GM21367 (cell line): ENCODE measurements at regions not wholly inside any gene's neighbourhood (a gene's known extent, or its start where the extent isn't known, plus 50 kb on each side); places are given as distances from the start of the nearest gene placed in this dataset.

Experiments
- ATAC-seq: cut with Tn5 transposase; IDR thresholded peaks from one replicate; pipeline ENCODE4 v1.9.1; 2021; ENCODE audit not compliant: unreplicated experiment

DNA sequence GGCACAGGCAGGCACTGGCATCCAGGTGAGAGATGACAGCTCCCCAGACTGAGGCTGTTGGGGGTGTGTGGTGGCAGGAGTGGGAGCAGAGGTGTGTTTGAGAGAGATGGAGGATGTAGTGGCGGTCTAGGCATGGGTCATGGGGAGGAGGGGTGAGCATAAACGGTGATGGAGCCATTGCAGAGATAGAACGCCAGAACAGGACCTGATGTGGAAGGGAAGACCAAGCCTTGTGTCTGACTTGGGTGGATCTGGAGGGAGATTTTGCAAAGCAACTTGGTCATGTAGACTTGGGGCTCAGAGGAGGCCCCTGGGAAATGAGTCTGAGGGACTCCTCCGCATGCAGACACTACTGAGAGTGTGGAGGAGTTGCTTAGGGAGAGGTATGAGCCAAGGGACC, 50.0 kb upstream of the CLDN5 start:
- no peak for ATAC-seq

- ATAC-seq, result no peak
Observed at GRCh38 chr22:19576460-19577421, 52.5 kb upstream of the CLDN5 start.

- ATAC-seq, result no peak
Observed at GRCh38 chr22:19577422-19577966, 53.3 kb upstream of the CLDN5 start.

GRCh38 chr22:19578180-19579004, 54.2 kb upstream of the CLDN5 start:
- no peak for ATAC-seq

DNA sequence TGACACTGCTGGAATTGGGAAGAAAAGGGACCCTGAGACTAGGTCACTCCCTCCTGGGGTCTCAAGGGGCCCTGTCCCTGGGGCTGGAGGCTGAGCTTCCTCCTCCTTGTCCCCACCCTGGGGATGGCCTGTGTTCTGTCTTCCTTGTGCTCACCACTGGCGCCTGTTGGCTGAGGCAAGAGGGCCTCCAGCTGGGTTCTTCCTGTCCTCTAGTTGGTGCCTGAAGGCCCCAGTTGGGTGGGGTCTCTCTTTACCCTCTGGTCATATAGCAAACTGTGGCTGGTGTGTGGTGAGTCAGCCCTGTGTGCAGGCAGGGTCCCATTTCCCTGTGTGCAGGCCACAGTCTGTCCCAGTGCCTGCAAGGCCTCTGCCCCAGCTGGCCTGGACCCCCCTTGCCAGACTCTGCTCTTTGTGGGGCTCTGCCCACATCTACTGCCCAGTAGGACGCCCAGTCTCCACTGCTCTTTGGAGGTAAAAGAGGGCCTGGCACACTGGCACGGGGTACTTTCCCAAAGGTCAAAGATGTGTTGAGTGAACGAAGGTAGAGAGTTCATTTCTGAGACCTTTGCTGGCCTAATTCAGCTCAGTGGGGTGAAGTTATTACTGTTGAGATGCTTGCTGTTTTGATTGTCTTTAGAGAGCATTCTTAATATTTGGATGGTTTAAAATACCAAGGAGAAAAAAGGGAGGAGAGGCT, 55.1 kb upstream of the CLDN5 start:
- no peak for ATAC-seq

DNA sequence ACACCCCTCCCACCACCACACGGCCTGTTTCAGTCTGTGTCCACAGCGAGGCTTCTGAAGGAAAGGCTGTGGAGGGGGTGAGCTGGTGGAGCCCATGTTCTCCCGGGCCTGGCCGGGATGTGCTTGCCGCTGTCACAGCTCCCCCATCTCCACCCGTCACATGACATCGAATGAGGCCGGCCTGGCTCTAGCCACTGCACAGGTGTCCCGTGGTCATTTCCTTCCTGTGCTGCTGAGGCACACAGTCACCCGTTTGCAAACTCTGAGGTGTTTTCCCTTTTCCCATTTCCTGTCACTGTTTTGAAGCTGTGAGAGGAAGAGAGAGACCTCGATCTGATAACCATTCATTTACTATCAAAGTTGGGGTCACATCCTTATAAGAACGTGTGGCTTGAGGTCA, 55.7 kb upstream of the CLDN5 start:
- no peak for ATAC-seq

GRCh38 chr22:19580291-19580890, 56.2 kb upstream of the CLDN5 start:
- ATAC-seq, result no peak

DNA sequence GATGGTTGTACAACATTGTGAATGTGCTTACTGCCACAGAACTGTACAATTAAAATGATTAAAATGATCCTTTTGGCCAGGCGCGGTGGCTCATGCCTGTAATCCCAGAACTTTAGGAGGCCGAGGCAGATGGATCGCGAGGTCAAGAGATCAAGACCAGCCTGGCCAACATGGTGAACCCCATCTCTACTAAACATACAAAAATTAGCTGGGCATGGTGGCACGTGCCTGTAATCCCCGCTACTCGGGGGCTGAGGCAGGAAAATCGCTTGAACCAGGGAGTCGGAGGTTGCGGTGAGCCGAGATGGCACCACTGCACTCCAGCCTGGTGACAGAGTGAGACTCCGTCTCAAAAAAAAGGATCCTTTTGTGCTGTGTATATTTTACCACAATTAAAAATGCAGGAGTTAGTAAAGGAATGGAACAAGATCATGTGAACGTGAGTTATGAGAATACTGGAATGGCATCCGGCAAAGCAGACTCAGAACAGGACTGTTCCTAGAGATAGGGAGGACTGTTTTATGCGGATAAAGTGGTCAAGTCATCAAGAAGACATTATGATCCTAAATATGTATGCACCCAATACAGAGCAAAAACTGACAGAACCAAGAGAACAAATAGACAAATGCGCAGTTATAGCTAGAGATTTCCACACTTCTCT, 58.0 kb upstream of the CLDN5 start:
- ATAC-seq, result no peak

GRCh38 chr22:19586922-19587684, 62.9 kb upstream of the CLDN5 start:
- no peak for ATAC-seq

DNA sequence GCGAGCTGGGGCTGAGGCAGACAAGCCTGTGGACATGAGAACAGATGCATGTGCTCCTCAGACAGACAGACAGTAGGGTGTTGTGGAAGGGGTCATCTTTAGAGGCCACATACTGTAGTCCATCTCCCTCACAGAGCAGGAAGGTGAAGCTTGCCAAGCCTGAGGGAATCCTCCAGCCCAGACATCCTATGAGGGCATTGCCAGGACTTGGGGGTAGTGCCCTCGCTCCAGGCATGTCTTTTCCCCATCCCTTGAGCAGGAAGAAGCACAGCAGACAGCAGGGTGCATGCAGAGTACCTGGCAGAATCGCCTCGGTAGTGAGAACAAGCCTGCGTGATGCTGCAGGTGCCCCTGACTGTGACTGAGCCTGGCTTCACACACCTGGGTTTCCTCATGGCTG, 66.5 kb upstream of the CLDN5 start:
- no peak for ATAC-seq

GRCh38 chr22:19591568-19591967, 67.4 kb upstream of the CLDN5 start:
- no peak for ATAC-seq

- no peak for ATAC-seq
Observed at GRCh38 chr22:19592464-19592863, 68.3 kb upstream of the CLDN5 start.

DNA sequence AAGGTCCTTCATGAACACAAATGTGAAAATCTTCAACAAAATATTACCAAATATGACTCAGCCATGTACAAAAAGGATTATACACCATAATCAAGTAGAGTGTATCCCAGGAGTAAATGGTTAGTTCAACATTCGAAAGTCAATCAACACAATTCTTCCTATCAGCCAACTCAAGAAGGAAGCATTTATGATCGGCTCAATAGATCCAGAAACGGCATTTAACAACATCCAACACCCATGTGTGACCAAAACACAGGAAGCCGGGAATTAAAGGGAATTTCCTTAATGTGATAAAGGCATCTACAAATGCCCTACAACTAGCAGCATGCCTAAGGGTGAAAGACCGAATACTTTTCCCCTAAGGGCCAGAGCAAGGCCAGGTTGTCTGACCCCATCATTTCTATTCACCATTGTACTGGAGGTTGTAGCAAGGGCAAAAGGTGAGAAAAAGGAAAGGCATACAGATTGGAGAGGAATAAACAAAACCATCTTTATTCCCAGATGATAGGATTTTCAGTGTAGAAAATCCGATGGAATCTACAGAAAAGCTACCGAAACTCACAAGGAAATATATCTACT, 69.9 kb upstream of the CLDN5 start:
- no peak for ATAC-seq

DNA sequence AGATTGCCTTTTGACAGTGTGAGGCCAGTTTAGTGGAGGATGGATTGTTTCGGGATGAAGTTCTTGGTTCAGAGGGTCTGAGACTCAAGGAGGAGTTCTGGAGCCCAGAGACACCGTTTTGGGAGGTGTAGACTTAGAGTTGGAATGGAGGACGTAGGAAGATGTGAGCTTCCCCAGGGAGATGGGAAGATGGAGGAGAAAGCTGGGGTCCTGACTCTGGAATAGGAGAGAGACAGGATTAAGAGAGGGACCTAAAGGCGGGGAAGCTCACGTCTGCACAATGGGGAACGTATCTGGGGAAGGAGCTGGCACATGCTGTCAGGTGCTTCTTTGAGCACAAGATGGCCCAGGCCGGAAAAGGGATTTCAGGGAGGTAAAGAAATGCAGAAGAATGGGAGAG, 71.3 kb upstream of the CLDN5 start:
- ATAC-seq, result no peak

DNA sequence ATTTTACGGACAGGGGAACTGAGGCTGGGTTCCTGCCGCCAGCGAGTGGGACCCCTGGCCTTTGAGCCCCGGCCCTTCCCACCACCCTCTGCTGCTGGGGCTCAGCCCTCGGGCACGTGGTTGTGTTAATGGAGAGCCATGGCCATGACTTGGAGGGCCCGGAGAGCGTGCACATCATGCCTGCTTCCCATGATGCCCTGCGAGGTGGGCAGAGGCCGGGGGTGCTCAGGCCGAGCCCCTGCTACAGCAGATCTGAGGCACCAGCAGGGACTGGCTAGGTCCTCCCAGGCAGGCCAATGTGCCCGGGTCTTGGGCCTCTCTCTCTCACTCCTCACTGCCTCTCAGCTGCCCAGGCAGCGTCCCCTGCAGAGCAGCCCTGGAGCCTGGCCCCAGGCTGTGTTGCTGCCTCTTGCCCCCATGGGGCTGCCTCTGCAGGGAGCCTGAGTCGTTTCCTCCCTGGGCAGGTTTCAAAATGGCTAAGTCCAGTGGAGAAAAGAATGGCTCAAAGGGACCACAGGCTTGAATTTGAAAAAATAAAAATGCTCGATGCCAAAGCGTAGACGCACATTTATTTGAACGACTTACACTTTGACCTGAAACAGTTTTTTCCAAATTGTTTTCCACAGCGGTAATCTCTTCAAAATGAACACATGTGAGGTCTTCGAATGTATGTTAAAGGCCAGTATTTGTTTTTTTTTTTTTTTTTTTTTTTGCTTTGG, 72.6 kb upstream of the CLDN5 start:
- no peak for ATAC-seq

- no peak for ATAC-seq
Observed at GRCh38 chr22:19597399-19597735, 73.2 kb upstream of the CLDN5 start.

DNA sequence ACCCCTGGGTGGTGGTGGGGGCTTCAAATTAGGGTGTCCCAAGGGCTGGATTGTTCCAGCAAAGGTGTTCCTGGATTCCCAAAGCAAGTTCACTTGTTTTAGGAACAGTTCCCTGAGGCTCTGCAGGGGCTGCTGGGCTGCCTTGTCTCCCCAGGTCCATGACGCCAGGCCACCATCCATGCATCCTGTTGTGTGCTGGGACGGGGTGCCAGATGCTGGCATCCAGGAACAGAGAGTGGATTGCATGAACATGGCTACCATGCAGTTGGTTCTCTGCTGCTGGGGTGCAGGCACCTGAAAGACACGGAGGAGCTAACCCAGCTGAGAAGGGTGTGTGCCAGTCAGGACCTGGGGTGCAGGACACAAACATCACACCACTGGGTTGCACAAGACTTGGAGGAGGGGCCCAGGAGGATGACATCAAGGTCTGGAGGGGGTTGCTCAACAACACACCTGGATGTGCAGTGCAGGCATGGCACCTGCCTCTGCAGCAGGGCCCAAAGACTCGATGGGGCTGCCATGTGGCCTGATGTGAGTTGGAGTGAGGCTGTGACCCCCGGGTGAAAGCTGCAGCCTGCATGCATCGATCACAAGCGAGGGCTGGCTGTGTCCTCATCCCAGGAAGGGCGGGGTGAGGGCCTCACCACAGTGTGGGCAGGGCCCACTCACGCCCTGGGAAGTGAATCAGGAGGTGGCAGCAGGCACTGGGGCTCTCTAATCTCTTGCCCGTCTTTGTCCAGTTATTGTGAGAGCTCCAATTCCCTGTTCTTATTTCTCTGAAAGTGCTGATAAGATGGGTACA, 74.0 kb upstream of the CLDN5 start:
- ATAC-seq, result no peak

DNA sequence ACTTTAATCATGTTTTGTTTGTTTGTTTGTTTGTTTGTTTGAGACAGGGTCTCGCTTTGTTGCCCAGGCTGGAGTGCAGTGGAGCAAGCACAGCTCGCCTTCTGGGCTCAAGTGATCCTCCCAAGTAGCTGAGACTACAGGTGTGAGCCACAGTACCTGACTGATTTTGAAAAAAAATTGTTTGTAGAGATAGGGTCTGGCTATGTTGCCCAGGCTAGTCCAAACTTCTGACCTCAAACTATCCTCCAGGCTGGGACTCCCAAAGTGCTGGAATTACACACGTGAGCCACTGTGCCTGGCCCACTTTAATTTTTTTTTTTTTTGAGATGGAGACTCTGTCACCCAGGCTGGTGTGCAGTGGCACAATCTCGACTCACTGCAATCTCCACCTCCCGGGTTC, 74.8 kb upstream of the CLDN5 start:
- no peak for ATAC-seq
